ENCODE measurements at regions not wholly inside any gene's neighbourhood (a gene's known extent, or its start where the extent isn't known, plus 50 kb on each side); places are given as distances from the start of the nearest gene placed in this dataset.

DNA sequence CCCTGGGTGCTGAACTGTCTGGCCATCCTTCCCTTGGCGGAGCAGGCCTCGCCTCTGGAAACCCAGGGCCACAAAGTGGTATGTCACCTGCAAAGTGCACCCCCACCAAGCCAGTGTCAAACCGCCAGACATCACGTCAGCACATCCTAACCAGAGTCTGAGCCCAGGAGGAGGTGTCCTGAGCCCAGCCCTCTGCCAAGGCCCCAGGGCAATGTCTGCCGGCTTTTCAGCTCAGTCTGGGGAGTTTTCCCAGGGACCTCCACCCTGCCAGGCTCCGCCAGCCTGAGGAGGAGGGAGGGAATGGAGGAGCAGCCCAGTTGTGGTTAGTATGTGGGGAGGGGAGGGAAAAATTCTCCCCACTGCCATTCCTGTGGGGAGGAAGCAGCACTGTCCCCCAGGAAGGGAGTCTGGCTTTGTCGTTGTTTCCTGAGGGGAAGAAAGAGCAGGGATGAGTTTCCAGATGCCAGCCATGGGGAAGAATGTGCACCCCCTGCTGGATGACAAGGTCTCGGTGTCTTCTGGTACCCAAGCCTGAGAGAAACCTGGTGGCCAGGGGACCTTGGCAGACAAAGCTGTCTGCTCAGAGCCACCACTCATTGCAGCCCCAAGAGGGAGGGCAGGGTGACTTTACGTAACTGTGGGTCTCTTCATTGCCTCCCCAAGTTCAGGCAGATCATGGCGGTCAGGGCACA lies 81.4 kb upstream of the CD82 start:
- Histone ChIP-seq H3K4me1 (ENCODE audit: control insufficient read depth, extremely low read depth, insufficient read depth, low read length) (no peaks in the 10 kb centered on the region), H4K20me1 (ENCODE audit: control insufficient read depth, extremely low read depth, insufficient read depth, low read length) (no peaks in the 10 kb centered on the region), H3K27ac (ENCODE audit: insufficient read depth, low read length) (no peak overlapping the region), H3K36me3 (ENCODE audit: control insufficient read depth, insufficient read depth, low read length) (no peaks in the 10 kb centered on the region), H3K4me2 (ENCODE audit: extremely low read depth, insufficient read depth, low read length) (no peak overlapping the region), H2AFZ (ENCODE audit: low read length) (no peak overlapping the region), H3K79me2 (ENCODE audit: control insufficient read depth, insufficient read depth, low read length) (no peaks in the 10 kb centered on the region), H3K27me3 (ENCODE audit: control insufficient read depth, insufficient read depth, low read length) (no peaks in the 10 kb centered on the region), H3K4me3 (replicated peaks in 1 of 4; ENCODE audit: control extremely low read depth in 1 of 4, insufficient read depth in 1 of 4, low read depth in 3 of 4, low read length in 4 of 4) (no peak overlapping the region), H3K9ac (ENCODE audit: insufficient read depth, low read length) (no peak overlapping the region), H3K9me3 (ENCODE audit: control insufficient read depth, insufficient read depth, low read depth, low read length) (no peaks in the 10 kb centered on the region)
- DNase-seq (ENCODE audit: low read depth in 2 of 2), result no peak
- TF ChIP-seq, protein P1, sequence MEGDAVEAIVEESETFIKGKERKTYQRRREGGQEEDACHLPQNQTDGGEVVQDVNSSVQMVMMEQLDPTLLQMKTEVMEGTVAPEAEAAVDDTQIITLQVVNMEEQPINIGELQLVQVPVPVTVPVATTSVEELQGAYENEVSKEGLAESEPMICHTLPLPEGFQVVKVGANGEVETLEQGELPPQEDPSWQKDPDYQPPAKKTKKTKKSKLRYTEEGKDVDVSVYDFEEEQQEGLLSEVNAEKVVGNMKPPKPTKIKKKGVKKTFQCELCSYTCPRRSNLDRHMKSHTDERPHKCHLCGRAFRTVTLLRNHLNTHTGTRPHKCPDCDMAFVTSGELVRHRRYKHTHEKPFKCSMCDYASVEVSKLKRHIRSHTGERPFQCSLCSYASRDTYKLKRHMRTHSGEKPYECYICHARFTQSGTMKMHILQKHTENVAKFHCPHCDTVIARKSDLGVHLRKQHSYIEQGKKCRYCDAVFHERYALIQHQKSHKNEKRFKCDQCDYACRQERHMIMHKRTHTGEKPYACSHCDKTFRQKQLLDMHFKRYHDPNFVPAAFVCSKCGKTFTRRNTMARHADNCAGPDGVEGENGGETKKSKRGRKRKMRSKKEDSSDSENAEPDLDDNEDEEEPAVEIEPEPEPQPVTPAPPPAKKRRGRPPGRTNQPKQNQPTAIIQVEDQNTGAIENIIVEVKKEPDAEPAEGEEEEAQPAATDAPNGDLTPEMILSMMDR (conservative IDR thresholded peaks at IDR 0.05 in 1 of 2, IDR thresholded peaks at IDR 0.05 in 1 of 2; ENCODE audit: low read depth in 1 of 2, low read length in 2 of 2), result peak; percentile 11 to 20
- no peak for TF ChIP-seq EZH2 (IDR thresholded peaks at IDR 0.05; ENCODE audit: low read length, missing control alignments)

DNA sequence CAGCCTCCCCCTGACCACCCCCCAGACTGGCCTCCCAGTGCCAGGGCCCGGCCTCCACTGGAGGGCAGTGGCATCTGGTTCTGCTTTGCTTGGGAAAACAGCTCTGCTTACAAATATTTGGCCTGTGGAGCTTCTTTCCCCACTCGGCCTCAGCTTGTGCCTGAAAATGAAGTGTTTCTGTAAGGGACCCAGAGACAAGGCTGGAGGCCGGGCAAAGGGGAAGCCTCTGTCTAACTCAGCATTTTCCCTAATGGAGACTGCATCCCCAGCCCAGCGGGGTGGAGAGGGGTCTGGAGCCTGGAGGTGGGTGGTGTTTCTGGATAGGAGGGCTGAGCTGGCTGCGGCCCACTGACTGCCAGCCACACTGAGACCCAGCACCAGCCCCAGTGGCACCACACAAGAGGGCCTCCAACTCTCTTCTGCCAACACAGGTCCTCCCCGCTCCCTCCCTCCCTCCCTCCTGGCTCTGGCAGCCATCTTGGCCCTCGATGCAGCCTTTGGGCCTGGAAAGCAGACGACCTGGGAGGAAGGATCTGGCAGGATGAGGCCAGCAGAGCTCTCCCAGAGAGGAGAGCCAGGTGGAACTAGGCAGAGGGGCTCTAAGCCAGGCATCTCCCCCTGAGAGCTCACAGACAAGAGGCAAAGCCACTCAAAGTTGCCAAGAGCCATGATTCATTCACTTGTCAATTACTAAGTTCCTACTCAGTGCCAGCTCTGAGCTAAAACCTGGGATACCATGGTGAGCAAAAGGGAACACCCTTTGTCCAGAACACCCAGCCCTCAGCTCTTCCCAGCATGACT lies 77.1 kb upstream of the CD82 start:
- DNase-seq (ENCODE audit: low read depth in 2 of 2), result no peak
- TF ChIP-seq EZH2 (IDR thresholded peaks at IDR 0.05; ENCODE audit: low read length, missing control alignments), result no peak
- TF ChIP-seq, protein P1 (conservative IDR thresholded peaks at IDR 0.05 in 1 of 2, IDR thresholded peaks at IDR 0.05 in 1 of 2; ENCODE audit: low read depth in 1 of 2, low read length in 2 of 2), result no peak
- Histone ChIP-seq H3K36me3 (ENCODE audit: control insufficient read depth, insufficient read depth, low read length) (no peaks in the 10 kb centered on the region), H3K27me3 (ENCODE audit: control insufficient read depth, insufficient read depth, low read length) (no peaks in the 10 kb centered on the region), H4K20me1 (ENCODE audit: control insufficient read depth, extremely low read depth, insufficient read depth, low read length) (no peaks in the 10 kb centered on the region), H3K4me1 (ENCODE audit: control insufficient read depth, extremely low read depth, insufficient read depth, low read length) (no peaks in the 10 kb centered on the region), H3K27ac (ENCODE audit: insufficient read depth, low read length) (no peak overlapping the region), H3K79me2 (ENCODE audit: control insufficient read depth, insufficient read depth, low read length) (no peaks in the 10 kb centered on the region), H3K4me3 (replicated peaks in 1 of 4; ENCODE audit: control extremely low read depth in 1 of 4, insufficient read depth in 1 of 4, low read depth in 3 of 4, low read length in 4 of 4) (no peak overlapping the region), H3K9me3 (ENCODE audit: control insufficient read depth, insufficient read depth, low read depth, low read length) (no peaks in the 10 kb centered on the region), H3K4me2 (ENCODE audit: extremely low read depth, insufficient read depth, low read length) (no peak overlapping the region), H2AFZ (ENCODE audit: low read length) (no peak overlapping the region), H3K9ac (ENCODE audit: insufficient read depth, low read length) (no peak overlapping the region)

DNA sequence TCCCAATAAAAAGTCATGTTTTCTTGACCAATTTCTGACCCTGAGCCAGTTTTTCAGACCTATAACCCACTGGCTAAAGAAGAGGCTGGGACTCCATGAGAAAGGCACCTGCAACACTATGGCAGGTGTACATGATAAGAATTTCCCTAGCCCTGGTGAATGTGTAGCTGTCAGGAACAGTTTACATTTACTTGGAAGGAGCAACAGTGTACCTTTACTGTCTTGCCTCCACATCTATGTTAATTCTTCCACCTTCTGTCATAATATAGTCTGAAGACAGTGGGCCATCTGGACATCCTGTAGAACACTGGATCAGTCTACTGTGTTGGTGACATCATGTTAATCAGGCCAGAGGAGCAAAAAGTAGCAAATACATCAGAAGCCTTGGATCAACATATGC lies 72.1 kb upstream of the CD82 start:
- H3K79me2 ChIP-seq (ENCODE audit: control insufficient read depth, insufficient read depth, low read length), result no peaks in the 10 kb centered on the region
- peaks cover 2% of the 10 kb centered on the region for H3K27me3 ChIP-seq (ENCODE audit: control insufficient read depth, insufficient read depth, low read length)
- no peaks in the 10 kb centered on the region for H3K36me3 ChIP-seq (ENCODE audit: control insufficient read depth, insufficient read depth, low read length)
- no peak overlapping the region for H3K4me2 ChIP-seq (ENCODE audit: extremely low read depth, insufficient read depth, low read length)
- TF ChIP-seq EZH2 (IDR thresholded peaks at IDR 0.05; ENCODE audit: low read length, missing control alignments), result no peak
- TF ChIP-seq, protein P1 (conservative IDR thresholded peaks at IDR 0.05 in 1 of 2, IDR thresholded peaks at IDR 0.05 in 1 of 2; ENCODE audit: low read depth in 1 of 2, low read length in 2 of 2), result no peak
- no peaks in the 10 kb centered on the region for H3K9me3 ChIP-seq (ENCODE audit: control insufficient read depth, insufficient read depth, low read depth, low read length)
- H3K4me1 ChIP-seq (ENCODE audit: control insufficient read depth, extremely low read depth, insufficient read depth, low read length), result no peaks in the 10 kb centered on the region
- no peaks in the 10 kb centered on the region for H4K20me1 ChIP-seq (ENCODE audit: control insufficient read depth, extremely low read depth, insufficient read depth, low read length)
- H2AFZ ChIP-seq (ENCODE audit: low read length), result no peak overlapping the region
- no peak overlapping the region for H3K4me3 ChIP-seq (replicated peaks in 1 of 4; ENCODE audit: control extremely low read depth in 1 of 4, insufficient read depth in 1 of 4, low read depth in 3 of 4, low read length in 4 of 4)
- H3K27ac ChIP-seq (ENCODE audit: insufficient read depth, low read length), result no peak overlapping the region
- DNase-seq (ENCODE audit: low read depth in 2 of 2), result no peak
- H3K9ac ChIP-seq (ENCODE audit: insufficient read depth, low read length), result no peak overlapping the region

Measured in fibroblast of lung (primary cell).